HFF-Myc (cell line): ENCODE measurements at regions not wholly inside any gene's neighbourhood (a gene's known extent, or its start where the extent isn't known, plus 50 kb on each side); places are given as distances from the start of the nearest gene placed in this dataset.

Experiments
- DNase-seq: peaks from one replicate; pipeline ENCODE4 v3.0.0-alpha.2; 2011; ENCODE audit warnings: low read depth; ENCODE audit errors: extremely low read depth
- H3K4me3 ChIP-seq: replicated peaks from 2 replicates; pipeline ENCODE4 v1.5.1; 2011; ENCODE audit warnings: low read depth, mild to moderate bottlenecking, control low read depth, low read length
- TF ChIP-seq, protein P1 (sequence below): IDR thresholded peaks from 2 replicates; pipeline ENCODE4 v1.5.1; 2012; ENCODE audit warnings: mild to moderate bottlenecking, low read depth, low read length, control low read depth; ENCODE audit errors: missing control alignments

DNA sequence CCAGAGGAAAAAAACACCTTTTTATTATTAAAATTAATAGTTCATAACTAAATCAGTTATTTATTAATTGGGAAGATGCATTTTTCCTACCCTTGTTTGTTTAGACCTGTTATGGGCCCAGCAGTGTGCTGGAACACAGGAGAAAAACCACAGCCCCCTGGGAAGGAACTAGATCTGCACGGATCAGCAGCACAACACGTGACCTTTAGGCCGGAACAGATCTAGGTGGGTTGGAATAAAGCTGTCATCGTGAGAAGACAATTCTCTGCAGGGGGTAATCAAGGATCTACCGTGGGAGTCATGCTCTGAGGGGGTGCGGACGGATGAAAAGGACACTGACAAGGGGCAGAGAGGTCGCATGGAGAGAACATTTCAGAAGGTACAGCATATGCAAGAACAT, 95.8 kb upstream of the SPATA31C2 start:
- DNase-seq = no peak
- TF ChIP-seq, protein P1, sequence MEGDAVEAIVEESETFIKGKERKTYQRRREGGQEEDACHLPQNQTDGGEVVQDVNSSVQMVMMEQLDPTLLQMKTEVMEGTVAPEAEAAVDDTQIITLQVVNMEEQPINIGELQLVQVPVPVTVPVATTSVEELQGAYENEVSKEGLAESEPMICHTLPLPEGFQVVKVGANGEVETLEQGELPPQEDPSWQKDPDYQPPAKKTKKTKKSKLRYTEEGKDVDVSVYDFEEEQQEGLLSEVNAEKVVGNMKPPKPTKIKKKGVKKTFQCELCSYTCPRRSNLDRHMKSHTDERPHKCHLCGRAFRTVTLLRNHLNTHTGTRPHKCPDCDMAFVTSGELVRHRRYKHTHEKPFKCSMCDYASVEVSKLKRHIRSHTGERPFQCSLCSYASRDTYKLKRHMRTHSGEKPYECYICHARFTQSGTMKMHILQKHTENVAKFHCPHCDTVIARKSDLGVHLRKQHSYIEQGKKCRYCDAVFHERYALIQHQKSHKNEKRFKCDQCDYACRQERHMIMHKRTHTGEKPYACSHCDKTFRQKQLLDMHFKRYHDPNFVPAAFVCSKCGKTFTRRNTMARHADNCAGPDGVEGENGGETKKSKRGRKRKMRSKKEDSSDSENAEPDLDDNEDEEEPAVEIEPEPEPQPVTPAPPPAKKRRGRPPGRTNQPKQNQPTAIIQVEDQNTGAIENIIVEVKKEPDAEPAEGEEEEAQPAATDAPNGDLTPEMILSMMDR = no peak
- H3K4me3 ChIP-seq = no peak overlapping the region

DNA sequence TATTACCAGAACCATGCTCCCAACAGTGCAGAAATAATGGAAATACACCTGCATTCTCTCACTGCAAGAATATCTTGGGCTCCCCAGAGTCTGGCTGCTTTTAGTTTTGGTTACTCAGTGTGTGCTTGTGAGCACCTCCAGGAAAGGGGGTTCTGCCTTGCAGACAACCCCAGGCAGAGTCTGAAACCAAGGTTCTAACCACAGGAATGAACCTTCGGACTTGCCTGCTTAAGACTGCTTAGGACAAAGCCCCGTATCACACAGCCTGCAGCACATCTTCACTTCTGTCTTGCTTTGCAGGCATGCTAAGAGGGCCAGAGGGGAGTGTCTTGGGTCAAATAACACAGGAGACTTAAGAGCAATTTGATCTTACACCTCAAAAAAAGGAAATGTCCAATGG, 94.8 kb upstream of the SPATA31C2 start:
- no peak overlapping the region for H3K4me3 ChIP-seq
- TF ChIP-seq, protein P1 = no peak
- DNase-seq = no peak

DNA sequence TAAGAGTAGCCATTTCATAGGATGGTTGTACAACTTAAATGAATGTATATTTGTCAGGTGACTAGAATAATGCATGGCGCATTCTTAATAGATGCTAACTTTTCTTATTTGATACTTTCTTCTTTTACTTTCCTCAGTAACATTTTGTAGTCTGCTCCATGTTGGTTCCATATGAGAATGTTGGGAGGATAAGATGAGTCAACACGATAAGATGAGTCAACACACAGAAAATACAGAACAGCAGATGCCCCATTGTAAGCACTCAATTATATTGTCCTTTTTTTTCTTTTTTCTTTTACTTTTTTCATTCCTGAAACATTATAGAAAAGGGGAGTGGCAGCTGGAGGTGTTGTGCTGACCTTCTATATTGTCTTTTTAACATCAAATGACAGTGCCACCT, 92.3 kb upstream of the SPATA31C2 start:
- no peak for DNase-seq
- TF ChIP-seq, protein P1 = no peak

DNA sequence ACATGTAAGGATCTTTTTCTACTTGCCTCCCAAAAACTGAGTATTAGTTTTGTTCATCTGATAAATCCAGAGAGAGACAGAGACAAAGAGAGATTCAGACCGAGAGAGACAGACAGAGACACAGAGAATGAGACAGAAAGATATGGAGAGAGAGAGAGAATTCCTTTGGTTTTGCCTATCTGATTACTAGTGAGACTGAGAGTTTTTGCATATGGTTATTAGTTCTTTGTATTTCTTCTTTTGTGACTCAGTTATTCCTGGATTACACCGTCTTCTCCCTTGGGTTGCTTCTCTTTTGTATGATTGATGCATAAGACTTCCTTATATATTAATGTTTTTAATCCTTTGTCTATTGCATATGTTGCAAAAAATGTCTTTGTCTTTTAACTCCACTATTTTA, 91.2 kb upstream of the SPATA31C2 start:
- no peak overlapping the region for H3K4me3 ChIP-seq
- DNase-seq = no peak
- TF ChIP-seq, protein P1 = no peak

More for the DNA sequence above, 92.3 kb upstream of the SPATA31C2 start:
- H3K4me3 ChIP-seq = no peak overlapping the region

DNA sequence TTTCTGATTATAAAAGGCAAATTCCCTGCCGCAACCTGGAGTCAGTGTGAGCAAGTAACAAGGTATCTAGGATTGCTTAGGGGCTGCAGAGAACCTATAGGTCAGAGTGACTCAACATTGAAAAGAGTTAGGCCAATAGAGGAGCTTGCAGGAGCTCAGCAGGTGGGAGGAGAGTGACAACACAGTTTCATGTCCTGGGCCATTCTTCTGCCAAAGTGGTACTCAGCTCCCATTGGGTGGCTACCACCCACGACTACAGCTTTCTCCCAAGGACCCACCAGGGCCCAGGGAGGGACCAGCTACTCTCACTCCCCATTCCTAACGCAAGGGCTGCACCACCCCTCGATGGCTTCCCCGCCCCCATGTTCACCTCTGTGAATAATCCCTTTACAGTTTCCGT, 86.7 kb upstream of the SPATA31C2 start:
- TF ChIP-seq, protein P1 = no peak
- H3K4me3 ChIP-seq = no peak overlapping the region
- DNase-seq = no peak

DNA sequence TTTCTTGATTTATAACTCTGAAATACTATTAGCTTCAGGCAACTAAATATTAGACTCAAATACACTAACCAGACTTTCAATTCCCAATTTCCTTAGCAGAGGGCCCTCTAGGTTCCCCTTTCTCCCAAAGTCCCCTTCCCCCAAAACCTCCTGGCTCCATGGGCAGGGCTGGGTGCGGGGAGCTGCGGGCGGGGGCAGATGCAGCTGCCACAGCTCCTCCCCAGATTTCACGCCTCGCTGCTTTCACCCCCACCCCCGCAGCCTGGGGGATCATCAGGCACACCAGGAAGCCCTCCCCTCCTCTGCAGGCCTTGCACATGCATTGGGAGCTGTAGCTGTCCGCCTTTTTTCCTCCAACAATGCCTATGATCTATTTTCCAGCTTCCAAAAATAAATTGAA, 82.8 kb upstream of the SPATA31C2 start:
- no peak overlapping the region for H3K4me3 ChIP-seq
- TF ChIP-seq, protein P1 = no peak
- no peak for DNase-seq

DNA sequence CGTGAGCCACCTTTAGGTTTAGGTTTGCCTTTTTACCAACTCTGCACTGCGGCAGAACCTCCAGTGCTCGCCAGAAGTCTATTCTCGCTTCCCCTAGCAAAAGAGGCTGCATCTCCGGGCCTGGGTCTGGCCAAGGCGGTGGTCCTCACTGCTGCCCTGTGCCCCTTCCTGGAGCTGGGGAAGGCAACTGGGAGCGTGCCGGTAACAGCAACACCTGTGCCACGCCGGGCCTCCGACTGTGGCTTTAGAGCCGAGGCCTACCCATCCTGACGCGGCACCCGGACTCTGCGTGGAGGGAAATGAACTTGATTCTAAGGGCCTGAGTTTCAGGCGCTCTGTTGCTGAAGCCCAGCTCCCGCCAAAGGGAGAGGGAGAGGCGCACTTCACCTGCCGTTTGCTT, 82.4 kb upstream of the SPATA31C2 start:
- no peak for DNase-seq
- TF ChIP-seq, protein P1 = no peak
- H3K4me3 ChIP-seq = no peak overlapping the region
